ENCODE measurements at regions not wholly inside any gene's neighbourhood (a gene's known extent, or its start where the extent isn't known, plus 50 kb on each side); places are given as distances from the start of the nearest gene placed in this dataset.
"Not testable (repeated sequence)": the region's sequence is repeated elsewhere in the genome, so short reads cannot be mapped to it uniquely, and the experiment has no call there.

DNA sequence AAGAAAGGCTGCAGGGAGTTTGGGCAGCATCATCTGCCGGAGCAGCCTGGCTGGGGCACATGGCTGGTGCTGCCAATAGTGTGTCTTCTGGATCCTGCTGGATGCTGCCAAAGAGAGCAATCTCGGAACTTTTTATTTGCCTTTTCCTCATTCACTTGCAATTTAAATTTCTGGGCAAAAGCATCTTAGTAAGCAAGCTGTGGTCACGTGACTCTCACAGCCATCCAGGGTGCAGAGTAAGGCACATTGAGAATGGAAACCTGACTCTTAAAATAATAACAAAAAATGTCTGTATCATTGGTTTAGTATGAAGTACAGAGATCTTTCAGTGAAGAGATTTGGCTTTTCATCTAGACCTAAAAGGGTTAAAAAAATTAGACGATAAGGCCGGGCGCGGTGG, 910.3 kb downstream of the STIM2 start:
- DNase-seq = no peak

DNA sequence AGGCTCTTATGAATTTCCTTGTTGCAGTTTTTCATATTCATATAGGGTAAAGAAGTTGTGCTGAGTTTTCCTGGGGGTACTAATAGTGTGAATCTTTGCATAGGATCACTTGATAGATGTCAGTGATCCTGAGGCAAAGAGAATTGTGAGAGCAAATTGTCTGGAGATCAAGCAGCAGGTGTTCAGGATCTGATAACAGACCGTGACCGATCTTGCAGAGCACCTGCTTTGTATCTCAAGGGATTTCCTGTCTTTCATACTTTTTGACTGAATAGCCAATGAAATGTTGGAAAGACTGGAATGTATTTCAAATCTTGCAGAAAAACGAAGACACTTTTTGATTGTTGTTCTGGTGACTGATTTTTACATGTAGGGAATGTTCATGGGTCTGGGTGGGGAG, 914.5 kb downstream of the STIM2 start:
- no peak for DNase-seq

DNA sequence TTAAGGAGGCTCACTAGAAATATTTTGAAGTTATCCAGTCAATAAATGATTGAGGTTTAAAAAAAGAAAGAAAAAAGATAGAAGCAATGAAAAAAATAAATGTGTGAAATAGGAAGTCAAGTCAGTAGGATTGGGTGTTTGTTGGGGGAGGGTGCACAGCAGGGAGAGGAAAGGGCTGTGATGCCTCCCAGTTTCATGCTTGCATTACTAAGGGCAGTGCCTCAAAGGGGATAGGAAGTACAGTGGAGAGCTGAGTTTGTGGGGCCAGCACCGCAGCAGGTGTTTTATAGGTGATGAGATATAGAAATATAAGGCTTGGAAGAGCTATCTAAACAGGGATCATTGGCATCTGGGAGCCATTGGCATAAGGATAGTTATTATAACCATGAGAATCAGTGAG, 919.2 kb downstream of the STIM2 start:
- no peak for DNase-seq

DNA sequence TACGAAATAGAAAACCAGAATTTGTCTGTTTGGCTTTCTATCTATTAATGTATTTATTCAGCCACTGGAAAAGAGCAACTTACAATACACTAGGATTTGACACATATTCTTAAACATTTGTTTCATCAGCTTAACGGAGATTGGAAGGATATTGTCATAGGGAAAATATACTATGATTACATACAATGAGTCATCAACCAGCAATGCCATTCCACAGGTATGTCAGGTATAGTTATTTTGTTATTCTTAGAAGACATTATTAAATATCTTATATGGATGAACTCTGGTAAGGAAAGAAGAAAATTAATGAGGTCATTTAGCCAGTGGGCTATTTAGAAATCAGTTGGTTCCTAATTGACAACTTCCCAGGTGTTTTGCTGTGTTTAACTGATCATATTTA, 926.6 kb downstream of the STIM2 start:
- no peak for DNase-seq

DNA sequence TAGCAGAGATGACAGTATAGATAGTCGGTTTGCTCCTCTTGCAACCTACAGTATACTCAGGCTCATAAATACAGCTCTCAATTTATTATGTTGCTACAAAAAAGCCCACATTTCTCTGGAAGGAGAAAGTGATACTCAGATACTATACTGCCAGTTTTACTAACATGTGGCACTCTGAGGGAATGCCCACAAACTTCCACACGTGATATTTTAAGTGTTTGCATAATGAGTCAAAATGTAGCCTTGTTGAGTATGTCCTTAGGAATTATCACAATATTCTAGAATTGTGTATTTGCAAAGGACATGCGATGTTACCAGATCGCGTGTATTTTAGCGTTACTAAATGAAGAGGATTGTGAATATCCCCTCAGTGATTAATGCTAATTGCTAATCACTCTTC, 929.1 kb downstream of the STIM2 start:
- DNase-seq = no peak

DNA sequence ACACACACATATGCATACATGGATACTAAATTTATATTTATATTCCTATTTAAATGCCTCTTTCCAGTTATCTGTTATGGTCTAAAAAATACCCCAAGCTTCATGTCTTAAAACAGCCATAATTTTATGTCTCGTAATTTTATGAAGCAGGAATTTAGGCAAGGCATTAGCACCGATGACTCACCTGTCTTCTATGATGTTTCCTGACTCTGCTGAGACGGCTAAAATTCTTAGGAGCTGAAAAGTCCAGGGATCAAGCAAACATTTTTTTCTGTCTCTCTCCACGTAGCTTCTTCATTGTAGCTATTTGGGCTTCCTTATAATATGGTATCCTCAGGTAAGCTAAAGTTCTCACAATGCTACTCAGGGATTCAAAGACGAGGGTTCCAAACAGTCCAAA, 930.3 kb downstream of the STIM2 start:
- DNase-seq = no peak

- DNase-seq = no peak
These were observed 931.0 kb downstream of the STIM2 start for GRCh38 chr4:27791640-27792039.

DNA sequence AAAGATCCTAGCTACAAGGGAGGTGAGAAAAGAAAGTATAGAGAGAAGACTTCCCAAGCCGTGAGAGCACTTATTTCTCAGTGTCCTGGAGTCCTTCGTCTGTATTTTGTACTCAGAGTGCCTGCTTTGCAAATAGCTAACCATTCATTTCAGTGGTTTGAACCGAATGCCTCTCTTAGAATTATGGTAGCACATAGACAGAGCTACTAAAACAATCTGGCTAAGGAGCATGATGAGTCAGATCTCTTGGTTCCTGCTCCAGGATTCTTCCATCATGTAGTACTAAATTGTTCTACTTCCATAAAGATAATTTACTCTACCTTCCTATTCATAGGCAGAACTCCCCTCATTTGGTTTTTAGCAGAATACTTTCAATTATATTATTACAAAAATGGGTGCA, 946.6 kb downstream of the STIM2 start:
- no peak for DNase-seq

DNA sequence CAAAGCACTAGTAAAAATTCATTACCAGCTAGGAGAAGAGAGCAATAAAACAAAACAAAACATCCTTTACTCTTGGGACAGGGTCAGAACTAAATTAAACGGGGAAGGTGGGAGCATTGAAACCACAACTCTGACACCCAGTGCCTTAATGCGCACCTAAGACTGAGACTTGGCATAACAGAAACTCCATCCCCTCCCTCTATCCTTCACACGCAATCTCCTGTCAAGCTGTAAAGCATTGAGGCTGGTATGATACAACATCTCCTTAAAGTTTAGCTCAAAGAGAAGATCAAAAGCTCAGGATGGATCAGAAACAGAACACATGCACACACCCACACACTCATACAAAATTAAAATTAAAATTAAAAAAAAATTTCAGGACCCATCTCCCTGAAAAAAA, 951.3 kb downstream of the STIM2 start:
- no peak for DNase-seq

DNA sequence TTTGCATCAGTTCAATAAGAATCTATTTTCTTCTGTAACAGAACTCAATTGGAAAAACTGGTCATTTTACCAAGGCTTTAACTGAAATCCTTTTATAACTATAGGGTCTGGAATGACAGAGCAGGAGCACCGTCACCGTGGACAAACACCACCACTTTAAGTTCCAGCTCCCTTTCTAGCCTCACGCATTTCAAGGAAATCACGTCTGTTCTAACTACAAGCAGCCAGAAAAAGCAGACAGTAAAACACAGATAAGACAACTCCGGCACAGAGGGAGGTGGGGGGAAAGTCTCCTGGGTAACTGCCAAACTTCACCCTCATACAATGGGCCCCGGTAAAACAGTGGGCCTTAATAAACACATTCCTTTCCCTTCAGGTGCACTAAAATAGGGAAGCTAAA, 952.6 kb downstream of the STIM2 start:
- DNase-seq = not testable (repeated sequence)

GRCh38 chr4:27813699-27814425, 953.2 kb downstream of the STIM2 start:
- not testable (repeated sequence) for DNase-seq

DNA sequence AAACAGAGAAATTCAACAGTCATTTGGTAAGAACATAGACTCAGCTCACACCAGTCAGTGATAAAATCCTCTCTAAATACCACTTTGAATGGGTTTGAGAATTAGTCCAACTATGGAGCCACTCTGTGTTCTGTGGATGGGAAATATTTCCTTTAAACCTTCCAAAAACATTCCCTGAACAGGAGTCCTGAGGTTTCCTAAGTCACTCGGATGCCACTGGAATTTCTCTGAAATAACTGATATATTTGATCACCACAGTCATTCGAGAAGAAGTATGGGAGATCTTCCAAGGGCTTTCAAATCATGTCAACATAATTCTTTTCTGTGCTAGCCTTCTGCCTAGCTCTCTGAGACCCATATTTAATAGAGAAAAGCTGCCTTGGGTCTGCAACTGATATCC, 958.6 kb downstream of the STIM2 start:
- DNase-seq = no peak

- no peak for DNase-seq
These were observed 968.2 kb downstream of the STIM2 start for GRCh38 chr4:27828843-27829242.

DNA sequence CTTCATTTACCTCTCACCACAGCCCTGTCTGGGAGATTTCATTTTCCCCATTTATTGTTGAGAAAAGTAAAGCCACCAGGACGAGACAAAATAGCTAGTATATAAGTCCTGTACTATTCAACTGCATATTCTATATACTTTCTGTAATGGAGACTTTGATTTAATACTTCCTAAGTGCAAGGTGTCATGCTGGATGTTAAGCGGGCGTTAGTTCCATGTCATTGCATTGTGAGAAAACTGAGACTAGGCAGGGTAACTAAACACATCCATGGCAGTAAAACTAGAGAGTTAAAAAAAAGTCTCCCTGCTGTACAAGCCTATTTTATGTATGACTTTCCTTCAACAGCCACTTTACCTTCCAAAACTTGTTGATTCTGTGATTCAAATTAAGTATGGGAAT, 969.6 kb downstream of the STIM2 start:
- no peak for DNase-seq

DNA sequence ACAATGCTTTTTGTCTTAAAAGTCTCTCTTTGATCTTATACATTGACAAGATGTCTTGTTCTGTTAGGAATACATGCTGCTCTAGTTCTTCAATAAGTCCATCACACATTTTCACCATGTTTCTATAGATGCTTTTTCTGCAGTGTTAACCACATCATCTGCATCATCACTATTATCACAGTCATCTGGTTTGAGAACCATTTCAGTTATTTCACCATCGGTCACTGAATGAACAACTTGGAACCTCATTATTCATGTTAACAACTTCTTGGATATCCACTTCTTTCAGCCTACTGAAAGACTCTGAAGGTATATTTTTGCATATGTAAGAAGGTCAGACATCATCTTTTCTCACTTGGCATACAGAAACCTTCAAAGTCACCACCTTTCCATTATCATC, 975.2 kb downstream of the STIM2 start:
- no peak for DNase-seq

DNA sequence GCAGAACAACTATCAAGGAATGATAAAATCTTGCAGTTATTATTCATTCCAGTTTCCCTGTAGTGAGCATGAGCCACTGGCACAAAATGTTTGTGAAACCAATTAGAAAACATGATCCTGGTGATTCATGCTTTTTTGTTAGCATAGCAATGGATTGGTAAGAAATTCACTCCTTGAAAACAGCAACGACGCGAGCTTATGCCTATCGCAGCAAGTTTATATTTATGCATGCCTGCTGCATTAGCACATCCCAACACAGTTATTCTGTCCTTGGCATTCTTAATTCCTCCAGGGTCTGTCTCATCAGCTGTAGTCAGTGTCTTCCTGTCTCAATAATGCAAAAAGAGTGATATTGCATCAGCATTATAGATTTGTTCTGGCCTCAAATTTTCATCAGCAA, 975.9 kb downstream of the STIM2 start:
- no peak for DNase-seq

DNA sequence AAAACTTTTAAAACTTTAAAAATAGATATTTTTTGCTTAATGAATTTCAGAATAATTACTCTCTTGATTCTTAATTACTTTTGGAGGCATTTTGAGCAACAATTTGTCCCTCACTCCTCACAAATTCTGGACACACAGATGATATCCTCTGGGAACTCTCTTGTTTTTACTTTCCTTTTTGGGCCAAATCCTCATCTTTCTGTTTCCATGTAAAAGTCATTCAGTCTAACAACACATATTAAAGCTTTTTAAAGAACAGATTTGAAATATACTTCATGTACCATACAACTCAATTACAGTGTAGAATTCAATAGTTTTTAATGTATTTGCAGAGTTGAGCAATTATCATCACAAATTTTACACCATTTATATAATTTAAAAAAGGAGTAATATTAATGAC, 983.1 kb downstream of the STIM2 start:
- no peak for DNase-seq

DNA sequence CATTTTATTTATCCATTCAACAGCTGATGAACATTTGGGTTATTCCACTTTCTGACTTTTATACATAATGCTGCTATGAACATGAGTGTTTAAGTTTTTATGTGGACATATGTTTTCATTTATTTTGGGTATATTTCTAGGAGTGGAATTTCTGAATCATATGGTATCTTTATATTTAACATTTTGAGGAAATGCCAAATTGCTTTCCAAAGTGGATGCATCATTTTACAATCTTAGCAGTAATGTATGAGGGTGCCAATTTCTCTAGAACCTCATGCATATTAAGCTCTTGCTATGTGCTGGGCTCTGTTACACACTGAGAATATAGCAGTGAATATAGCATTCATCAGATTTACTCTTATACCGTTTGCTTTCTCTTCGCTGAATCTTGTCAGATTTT, 983.7 kb downstream of the STIM2 start:
- DNase-seq = no peak

DNA sequence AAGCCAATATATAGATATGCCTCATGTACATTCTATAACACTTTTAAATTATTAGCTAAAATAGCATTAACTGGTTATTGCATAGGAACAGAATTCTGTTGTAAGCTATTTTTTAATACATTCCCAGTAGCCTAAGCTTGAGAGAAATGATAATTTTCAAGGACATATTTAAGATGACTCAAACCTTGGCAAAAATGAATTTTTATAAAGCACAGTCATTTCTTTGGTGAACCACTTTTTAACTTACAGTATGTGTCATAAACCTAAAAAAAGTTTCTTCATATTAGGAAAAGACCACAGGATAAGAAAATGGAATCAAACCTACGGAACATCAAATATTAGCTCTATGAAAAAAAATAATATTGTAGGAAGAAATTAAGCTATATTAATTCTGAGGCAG, 986.3 kb downstream of the STIM2 start:
- no peak for DNase-seq

GRCh38 chr4:27861381-27861787, 1000.7 kb downstream of the STIM2 start:
- DNase-seq = no peak

DNA sequence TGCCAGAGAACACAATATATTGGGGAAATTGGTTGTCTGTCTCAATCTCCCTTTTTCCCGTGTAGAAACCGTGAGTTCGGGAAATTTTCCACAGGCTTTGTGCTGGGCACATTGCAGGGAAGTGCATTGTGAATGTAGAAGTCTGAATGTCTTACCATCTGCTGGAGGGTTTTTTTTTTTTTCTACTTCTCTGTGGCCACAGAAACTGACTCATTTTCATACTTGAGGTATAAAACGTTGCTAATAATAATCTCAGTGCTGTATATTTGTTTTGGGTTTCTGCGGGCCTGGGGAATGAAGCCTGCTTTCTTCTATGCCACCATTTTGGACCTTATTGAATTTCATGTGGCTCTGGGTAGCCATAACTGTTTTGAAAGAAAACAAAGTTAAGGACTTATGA, 1001.2 kb downstream of the STIM2 start:
- no peak for DNase-seq

DNA sequence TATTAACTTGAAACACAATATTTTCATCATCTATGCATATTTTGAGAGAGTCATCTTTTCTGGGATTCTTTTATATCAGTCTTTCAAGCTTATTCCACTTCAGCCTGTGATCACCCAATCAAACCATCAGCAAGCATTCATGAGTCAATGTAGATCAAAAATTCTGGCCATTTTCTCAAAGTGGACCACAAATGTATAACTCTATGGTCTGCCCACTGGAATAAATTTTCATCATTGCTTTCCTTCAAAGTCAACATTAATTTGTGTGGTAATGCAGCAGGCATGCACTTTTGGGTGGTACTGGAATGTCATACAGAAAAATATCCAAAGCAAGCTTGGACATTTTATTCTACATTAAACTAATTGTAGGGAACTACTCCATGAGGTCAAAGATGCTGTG, 1013.0 kb downstream of the STIM2 start:
- no peak for DNase-seq

GRCh38 chr4:27881705-27882104, 1021.1 kb downstream of the STIM2 start:
- no peak for DNase-seq

DNA sequence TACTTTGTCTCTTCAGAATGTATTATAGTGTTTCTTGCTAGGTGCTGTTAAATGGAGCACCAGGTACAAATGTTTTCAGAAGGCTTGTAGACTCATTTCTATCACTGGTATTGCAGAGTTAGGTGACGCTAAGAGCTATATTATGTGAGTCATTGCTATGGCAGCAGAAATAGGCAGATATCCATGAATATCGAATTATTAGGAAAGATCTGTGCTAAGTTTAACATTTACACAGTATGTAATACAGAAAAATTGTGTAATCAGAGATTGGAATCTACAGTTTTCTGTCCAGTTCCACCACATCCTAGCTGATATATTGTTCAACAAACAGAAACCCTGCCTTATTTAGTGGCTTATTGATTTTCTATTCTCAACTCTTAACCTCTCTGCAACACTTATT, 1025.5 kb downstream of the STIM2 start:
- DNase-seq = no peak

DNA sequence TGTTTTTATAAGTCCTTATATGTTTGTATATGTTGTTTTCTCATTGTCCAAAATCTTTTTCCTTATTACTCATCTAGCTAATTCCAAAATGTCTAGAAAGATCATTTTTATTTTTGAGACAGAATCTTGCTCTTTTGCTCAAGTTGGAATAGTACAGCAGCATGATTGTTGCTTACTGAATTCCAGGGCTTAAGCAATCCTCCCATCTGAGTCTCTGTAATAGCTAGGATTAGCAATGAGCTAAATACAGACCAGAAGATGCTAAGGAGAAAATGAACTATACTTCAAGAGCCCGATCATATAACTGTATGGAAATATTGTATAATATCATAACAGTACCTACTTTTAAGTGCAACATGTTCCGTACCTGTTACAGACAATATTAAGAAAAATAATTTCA, 1027.0 kb downstream of the STIM2 start:
- no peak for DNase-seq

DNA sequence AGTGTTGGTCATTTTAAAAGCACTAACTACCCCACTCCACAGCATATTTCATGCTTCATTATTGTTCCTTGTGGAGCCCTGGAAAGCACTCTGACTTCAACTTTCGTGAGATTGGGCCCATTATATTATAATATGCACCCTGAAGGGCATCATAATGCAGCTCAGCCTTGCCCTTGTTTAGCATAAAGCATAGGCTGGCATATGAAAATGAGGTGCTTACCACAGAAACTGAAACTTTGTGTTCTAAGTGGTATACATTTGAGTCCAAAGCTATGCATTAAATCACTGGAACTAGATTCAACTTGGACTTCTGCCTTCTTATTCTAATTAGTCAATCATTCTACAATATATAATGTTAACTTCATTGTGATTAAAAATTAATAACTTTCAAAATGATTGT, 1027.9 kb downstream of the STIM2 start:
- DNase-seq = no peak
